GM12878 (cell line): ENCODE measurements at regions not wholly inside any gene's neighbourhood (a gene's known extent, or its start where the extent isn't known, plus 50 kb on each side); places are given as distances from the start of the nearest gene placed in this dataset.
A peak's percentile ranks its signal among the peaks of the same experiment; 100 is the strongest.

Experiments used
- ATAC-seq: fragments of 200-7000 bp; cut with Tn5 transposase; 3 replicates; pipeline ENCODE4 v1.9.1; 2020; ENCODE audit warnings: mild to moderate bottlenecking, moderate library complexity
- BruUV-seq: library from RNA; stranded (reverse); fragments of 400-500 nt; replicated peaks from 2 replicates; lab custom pipeline; 2021; lab: Mats Ljungman, UMichigan
- CTCF ChIA-PET: fragments of 300-600 bp; sonication (Branson Sonifier 250); formaldehyde crosslinking; extraction: SDS; loops from one replicate; lab custom pipeline; 2021; ENCODE audit warnings: inconsistent platforms; lab: Yijun Ruan, JAX
- POLR2A ChIA-PET: fragments of 350-600 bp; formaldehyde crosslinking; extraction: SDS; loops from one replicate; lab custom pipeline; 2021; ENCODE audit warnings: inconsistent platforms; lab: Charles Lee
- RAD21 ChIA-PET: fragments of 300-600 bp; sonication (Branson Sonifier 250); formaldehyde crosslinking; loops from one replicate; lab custom pipeline; 2023; ENCODE audit warnings: antibody characterized with exemption; ENCODE audit not compliant: unreplicated experiment; lab: Charles Lee
- SMC1A ChIA-PET: fragments of 300-600 bp; sonication (Branson Sonifier 250); formaldehyde crosslinking; loops from one replicate; lab custom pipeline; 2023; ENCODE audit not compliant: unreplicated experiment, uncharacterized antibody; lab: Charles Lee
- DNase-seq: peaks from one replicate; pipeline ENCODE4 v3.0.0-alpha.2; 2011; ENCODE audit warnings: low read depth, low spot score
- FAIRE-seq: peaks from 3 replicates; lab custom pipeline; 2011; peaks lifted over from hg19 to GRCh38; lab: Jason Lieb, UNC
- H2AFZ ChIP-seq: 2 replicates; pipeline ENCODE4 v1.6.0; 2011; ENCODE audit warnings: low read depth, low read length, control low read depth; ENCODE audit not compliant: control insufficient read depth
- H3K27ac ChIP-seq: 2 replicates; pipeline ENCODE4 v1.5.1; 2011; ENCODE audit warnings: control low read depth; ENCODE audit not compliant: control insufficient read depth, insufficient read depth
- H3K27me3 ChIP-seq, 2 experiments: replicated peaks in 1 of 2; 2 replicates each; pipeline versions ENCODE4 v1.6.0 to v1.6.1; 2011; ENCODE audit warnings: low read length in 1 of 2; ENCODE audit not compliant: control insufficient read depth in 2 of 2, insufficient read depth in 2 of 2
- H3K36me3 ChIP-seq, 2 experiments: 2 replicates each; pipeline ENCODE4 v1.5.1; 2011; ENCODE audit warnings: low read length in 1 of 2; ENCODE audit not compliant: control insufficient read depth in 2 of 2, insufficient read depth in 2 of 2
- H3K4me1 ChIP-seq: 2 replicates; pipeline ENCODE4 v1.6.1; 2011; ENCODE audit warnings: mild to moderate bottlenecking, low read length, moderate library complexity, mixed read lengths; ENCODE audit not compliant: control insufficient read depth, insufficient read depth
- H3K4me2 ChIP-seq: 2 replicates; pipeline ENCODE4 v1.6.0; 2011; ENCODE audit warnings: control low read depth; ENCODE audit not compliant: control insufficient read depth, insufficient read depth
- H3K4me3 ChIP-seq: fragments of 200-600 bp; sonication (generic); 2 replicates; pipeline ENCODE4 v1.5.1; 2016
- H3K79me2 ChIP-seq: 2 replicates; pipeline ENCODE4 v1.6.0; 2011; ENCODE audit warnings: low read length; ENCODE audit not compliant: control insufficient read depth, insufficient read depth
- H3K9ac ChIP-seq: 2 replicates; pipeline ENCODE4 v1.8.0; 2011; ENCODE audit warnings: low read length, control low read depth, mixed read lengths; ENCODE audit not compliant: control insufficient read depth, insufficient read depth
- H3K9me3 ChIP-seq: replicated peaks from 3 replicates; pipeline ENCODE4 v1.5.1; 2011; ENCODE audit warnings: mild to moderate bottlenecking, low read length; ENCODE audit not compliant: control insufficient read depth, insufficient read depth
- H4K20me1 ChIP-seq: 2 replicates; pipeline ENCODE4 v1.6.0; 2011; ENCODE audit not compliant: control insufficient read depth, insufficient read depth
- CTCF ChIP-seq, 3 experiments: IDR thresholded peaks in 2 of 3; conservative IDR thresholded peaks in 1 of 3; 2 replicates each; pipeline ENCODE4 v1.5.1; 2011; ENCODE audit warnings: low read depth in 3 of 3, low read length in 3 of 3, mild to moderate bottlenecking in 3 of 3, control low read depth in 2 of 3, moderate library complexity in 2 of 3, inconsistent platforms in 1 of 3, mixed read lengths in 1 of 3; ENCODE audit not compliant: control insufficient read depth in 2 of 3, insufficient read depth in 1 of 3; ENCODE audit errors: extremely low read depth in 1 of 3
- ELK1 ChIP-seq: IDR thresholded peaks from 2 replicates; pipeline ENCODE4 v1.6.1; 2012; ENCODE audit warnings: low read depth, low read length, improper control_type of control experiment
- RAD21 ChIP-seq: IDR thresholded peaks from 2 replicates; pipeline ENCODE4 v1.6.1; 2011; ENCODE audit warnings: mild to moderate bottlenecking, low read depth, low read length, moderate library complexity; ENCODE audit not compliant: insufficient read depth
- ZNF384 ChIP-seq: IDR thresholded peaks from 2 replicates; pipeline ENCODE4 v1.6.1; 2012; ENCODE audit warnings: low read depth, mild to moderate bottlenecking, low read length, improper control_type of control experiment, borderline replicate concordance
- WGBS: methylation state at CpG from one replicate; pipeline ENCODE4 v1.1.6; 2016; ENCODE audit warnings: low lambda C conversion rate; ENCODE audit not compliant: insufficient replicate concordance, insufficient coverage; ENCODE audit errors: missing lambda C conversion rate; 5-methylcytosine and 5-hydroxymethylcytosine counted together
- in situ Hi-C: fragments of 300-500 bp; cut with MboI; formaldehyde crosslinking; loops from 9 replicates; pipeline ENCODE4 v1.14.3; 2018; ENCODE audit warnings: mixed read lengths
- intact Hi-C: fragments of 100-400 bp; cut with micrococcal nuclease; formaldehyde crosslinking; loops from one replicate; pipeline ENCODE4 v1.14.2; 2022; ENCODE audit not compliant: unreplicated experiment

GRCh38 chr9:15357050-15357653 lies 50.1 kb upstream of the TTC39B start:
- no peaks in the 10 kb centered on the region for H3K4me1 ChIP-seq
- peak; percentile 25; the same call in 1 of the 2 replicates for TF ChIP-seq RAD21
- no peak for TF ChIP-seq ELK1
- peak; percentile 66; the same call in 1 of the 2 replicates for TF ChIP-seq ZNF384
- peak; percentile 21 to 29 (median 28); a peak in 4 of 6 replicates for TF ChIP-seq CTCF (IDR thresholded peaks at IDR 0.05 in 2 of 3, conservative IDR thresholded peaks at IDR 0.05 in 1 of 3; ENCODE audit: control insufficient read depth in 2 of 3, extremely low read depth in 1 of 3, insufficient read depth in 1 of 3, low read depth in 3 of 3, low read length in 3 of 3)
- TF ChIP-seq, all 136 proteins: peak for 3
- ChIA-PET POLR2A (interaction anchor here (0.6 kb wide), 1 partner anchor 901 kb away, joined by 8 read pairs; no protein-coding TSS in a partner anchor), RAD21 (interaction anchor here (0.6 to 0.7 kb wide), 7 partner anchors 28 to 1127 kb away, joined by 3 to 5 read pairs (median 3); no protein-coding TSS in a partner anchor), CTCF (interaction anchor here (0.6 to 1.4 kb wide), 8 partner anchors 10 to 607 kb away, joined by 3 to 4 read pairs (median 3); no protein-coding TSS in a partner anchor), SMC1A (interaction anchor here (0.8 kb wide), 1 partner anchor 53 kb away, joined by 3 read pairs; no protein-coding TSS in a partner anchor)
- Histone ChIP-seq H3K79me2 (no peaks in the 10 kb centered on the region), H3K9ac (no peak overlapping the region), H2AFZ (no peak overlapping the region), H3K36me3 (no peaks in the 10 kb centered on the region), H3K4me2 (no peak overlapping the region), H3K4me3 (no peak overlapping the region), H3K27ac (no peak overlapping the region), H3K27me3 (no peaks in the 10 kb centered on the region), H3K9me3 (no peaks in the 10 kb centered on the region), H4K20me1 (no peaks in the 10 kb centered on the region)
- ATAC-seq = peak; percentile 94
- intact Hi-C loops (no loop called here), in situ Hi-C loops (no loop called here)
- 47% methylated on average over 4 of the region's 4 CpGs for WGBS
- no peak for DNase-seq
- BruUV-seq = no TSS peak
- no peak for FAIRE-seq
